Fibroblast of pulmonary artery (primary cell): ENCODE measurements at regions not wholly inside any gene's neighbourhood (a gene's known extent, or its start where the extent isn't known, plus 50 kb on each side); places are given as distances from the start of the nearest gene placed in this dataset.
A peak's percentile ranks its signal among the peaks of the same experiment; 100 is the strongest.

ENCODE experiments used
- DNase-seq: peaks from one replicate; pipeline ENCODE4 v3.0.0-alpha.2; 2010; ENCODE audit warnings: low read depth
- H3K4me3 ChIP-seq: replicated peaks from 2 replicates; pipeline ENCODE4 v1.5.1; 2011; ENCODE audit warnings: low read depth, mild to moderate bottlenecking, control low read depth, low read length, moderate library complexity
- TF ChIP-seq, protein P1 (sequence below): IDR thresholded peaks from 2 replicates; pipeline ENCODE4 v1.5.1; 2011; ENCODE audit warnings: mild to moderate bottlenecking, control low read depth, low read length, inconsistent platforms; ENCODE audit errors: missing control alignments

DNA sequence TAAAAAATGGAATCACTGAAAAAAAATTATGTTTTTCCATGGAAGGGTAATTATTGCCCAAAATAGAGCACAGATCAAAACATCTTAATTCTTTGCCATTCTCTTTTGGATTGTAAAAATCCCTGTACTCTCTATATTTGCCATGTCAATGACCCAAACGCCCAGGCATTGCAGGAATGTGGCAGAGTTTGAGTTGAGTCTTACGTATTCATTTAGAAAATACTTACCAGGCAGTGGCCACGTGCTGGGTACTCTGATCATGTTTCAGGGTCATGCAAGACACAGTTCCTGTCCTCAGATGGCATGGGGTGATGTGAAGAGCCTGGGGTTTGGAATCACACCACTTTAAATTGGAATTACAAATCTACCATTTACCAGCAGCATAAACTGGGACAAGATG lies 267.7 kb downstream of the ABCC12 start:
- TF ChIP-seq, protein P1, sequence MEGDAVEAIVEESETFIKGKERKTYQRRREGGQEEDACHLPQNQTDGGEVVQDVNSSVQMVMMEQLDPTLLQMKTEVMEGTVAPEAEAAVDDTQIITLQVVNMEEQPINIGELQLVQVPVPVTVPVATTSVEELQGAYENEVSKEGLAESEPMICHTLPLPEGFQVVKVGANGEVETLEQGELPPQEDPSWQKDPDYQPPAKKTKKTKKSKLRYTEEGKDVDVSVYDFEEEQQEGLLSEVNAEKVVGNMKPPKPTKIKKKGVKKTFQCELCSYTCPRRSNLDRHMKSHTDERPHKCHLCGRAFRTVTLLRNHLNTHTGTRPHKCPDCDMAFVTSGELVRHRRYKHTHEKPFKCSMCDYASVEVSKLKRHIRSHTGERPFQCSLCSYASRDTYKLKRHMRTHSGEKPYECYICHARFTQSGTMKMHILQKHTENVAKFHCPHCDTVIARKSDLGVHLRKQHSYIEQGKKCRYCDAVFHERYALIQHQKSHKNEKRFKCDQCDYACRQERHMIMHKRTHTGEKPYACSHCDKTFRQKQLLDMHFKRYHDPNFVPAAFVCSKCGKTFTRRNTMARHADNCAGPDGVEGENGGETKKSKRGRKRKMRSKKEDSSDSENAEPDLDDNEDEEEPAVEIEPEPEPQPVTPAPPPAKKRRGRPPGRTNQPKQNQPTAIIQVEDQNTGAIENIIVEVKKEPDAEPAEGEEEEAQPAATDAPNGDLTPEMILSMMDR = no peak
- DNase-seq = peak; percentile 44
- H3K4me3 ChIP-seq = no peak overlapping the region

DNA sequence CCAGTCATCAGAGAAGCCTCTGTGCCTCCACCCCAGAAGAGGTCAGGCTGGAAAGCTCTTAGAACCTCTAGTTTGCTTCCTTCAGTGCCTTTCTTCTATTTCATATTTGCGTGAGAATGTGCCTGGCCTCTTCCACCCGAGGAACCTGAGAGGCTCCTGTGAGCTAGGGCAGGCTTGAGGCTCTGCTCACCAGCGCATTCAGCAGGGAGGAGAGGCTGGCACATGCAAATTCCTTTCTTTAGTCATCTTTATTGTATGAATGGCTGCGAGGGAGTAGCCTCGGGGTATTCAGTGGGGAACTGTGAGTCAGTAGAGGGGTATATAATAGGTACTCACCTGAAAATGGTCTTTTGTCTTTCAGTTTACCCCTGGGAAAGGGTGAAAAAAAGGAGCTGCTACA lies 268.3 kb downstream of the ABCC12 start:
- TF ChIP-seq, protein P1 = no peak
- DNase-seq = peak; percentile 35
- no peak overlapping the region for H3K4me3 ChIP-seq

DNA sequence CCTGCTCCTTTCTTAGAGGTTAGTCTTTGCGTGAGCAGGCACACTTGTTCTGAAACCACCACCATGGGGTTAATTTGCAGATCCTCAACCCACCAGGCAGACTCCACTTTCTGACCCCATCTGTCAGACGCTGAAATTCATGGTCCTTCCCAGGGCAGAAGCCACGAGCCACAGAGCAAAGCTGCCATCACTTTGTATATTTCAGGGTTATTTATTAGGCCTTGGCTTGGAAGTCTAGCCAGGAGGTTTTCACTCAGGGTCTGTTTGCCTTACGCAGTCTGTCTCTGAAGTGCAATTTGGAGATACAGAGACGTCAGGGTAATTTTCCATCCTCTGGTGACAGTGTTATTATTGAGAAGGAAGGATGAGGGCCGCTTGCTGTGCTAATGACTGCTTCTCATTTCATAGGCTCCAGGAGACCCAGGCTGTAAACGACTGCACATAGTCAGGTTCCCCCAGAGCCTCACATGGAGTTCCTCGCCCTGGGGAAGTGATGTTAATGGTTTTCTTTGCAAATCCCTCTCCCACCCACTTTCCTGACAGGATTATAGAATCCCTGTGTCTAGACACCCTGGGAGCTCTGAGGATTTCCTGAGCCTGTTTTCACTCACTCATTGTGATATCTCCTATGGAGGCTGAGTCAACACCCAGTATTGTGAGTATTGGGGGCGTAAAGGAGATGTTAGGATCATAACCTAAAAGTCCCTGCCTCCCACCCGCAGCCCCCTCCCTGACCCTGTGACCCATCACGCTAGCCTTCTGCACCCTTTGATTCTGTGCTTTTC lies 269.0 kb downstream of the ABCC12 start:
- TF ChIP-seq, protein P1 = no peak
- DNase-seq = no peak

DNA sequence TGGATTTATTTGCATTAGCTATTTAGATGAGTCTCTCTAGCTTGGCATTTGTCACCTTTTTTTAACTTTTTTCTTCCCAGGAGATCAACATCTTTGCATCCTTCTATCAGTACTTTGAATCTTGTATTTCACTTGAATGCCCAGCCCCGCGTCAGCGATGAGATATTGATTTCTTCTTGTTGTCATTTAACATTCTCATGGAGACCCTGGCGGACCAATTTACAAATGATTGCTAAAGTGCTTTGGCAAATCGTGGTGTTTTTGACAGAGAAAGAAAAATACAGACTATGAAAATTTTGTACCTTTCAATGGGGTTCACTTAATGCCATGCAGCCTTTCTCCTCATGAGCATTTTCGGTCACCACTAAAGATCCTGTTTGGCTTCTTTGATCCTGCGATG lies 269.7 kb downstream of the ABCC12 start:
- TF ChIP-seq, protein P1 = no peak
- DNase-seq = no peak
- no peak overlapping the region for H3K4me3 ChIP-seq

More for the DNA sequence above, 269.0 kb downstream of the ABCC12 start:
- no peak overlapping the region for H3K4me3 ChIP-seq

DNA sequence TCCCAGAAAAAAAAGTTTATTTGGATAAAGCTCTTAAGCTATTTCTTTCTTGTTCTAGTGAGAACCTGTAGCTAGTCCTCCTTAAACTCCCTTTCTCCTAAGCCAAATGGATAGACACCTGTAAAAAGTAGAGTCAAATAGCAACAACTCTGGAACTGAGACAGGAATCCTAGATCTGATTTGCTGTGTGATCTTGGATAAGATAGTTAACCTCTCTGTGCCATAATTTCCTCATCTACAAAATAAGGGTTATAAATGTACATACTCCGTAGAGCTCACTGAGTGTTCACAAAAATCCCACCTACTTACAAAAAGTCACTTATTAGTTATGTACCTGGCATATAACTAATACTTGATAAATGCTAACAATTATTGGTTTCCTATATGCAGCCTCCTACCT lies 270.3 kb downstream of the ABCC12 start:
- no peak for DNase-seq
- TF ChIP-seq, protein P1 = no peak

DNA sequence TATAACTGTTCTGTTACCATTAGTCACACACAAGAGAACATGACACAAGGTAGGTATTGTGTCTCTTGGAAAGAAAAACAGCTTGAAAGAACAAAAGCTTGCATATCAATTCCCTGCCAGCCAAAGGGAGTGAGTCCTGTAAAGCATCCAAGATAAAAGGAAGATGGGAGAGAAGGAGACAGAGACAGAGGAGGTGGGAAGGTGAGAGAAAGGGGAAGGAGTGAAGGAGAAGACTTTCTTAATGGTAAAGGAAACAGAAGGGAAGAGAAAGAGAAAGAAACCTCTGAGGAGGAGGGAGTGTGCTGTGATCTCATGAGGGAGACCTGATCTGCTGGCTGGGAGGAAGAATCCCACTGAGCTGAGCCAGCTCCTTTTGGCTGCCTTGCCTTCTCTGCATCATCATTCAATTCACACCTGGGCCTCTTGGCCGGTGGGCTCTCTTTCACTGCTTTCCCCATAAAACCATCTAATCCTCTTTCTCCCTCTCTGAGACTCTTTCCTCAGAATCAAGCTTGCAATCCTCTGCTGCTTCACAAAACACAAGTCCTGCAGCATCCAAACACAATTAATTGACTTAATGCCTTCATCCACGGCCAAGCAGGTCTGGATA lies 271.6 kb downstream of the ABCC12 start:
- TF ChIP-seq, protein P1 = no peak

More for the DNA sequence above, 270.3 kb downstream of the ABCC12 start:
- no peak overlapping the region for H3K4me3 ChIP-seq

DNA sequence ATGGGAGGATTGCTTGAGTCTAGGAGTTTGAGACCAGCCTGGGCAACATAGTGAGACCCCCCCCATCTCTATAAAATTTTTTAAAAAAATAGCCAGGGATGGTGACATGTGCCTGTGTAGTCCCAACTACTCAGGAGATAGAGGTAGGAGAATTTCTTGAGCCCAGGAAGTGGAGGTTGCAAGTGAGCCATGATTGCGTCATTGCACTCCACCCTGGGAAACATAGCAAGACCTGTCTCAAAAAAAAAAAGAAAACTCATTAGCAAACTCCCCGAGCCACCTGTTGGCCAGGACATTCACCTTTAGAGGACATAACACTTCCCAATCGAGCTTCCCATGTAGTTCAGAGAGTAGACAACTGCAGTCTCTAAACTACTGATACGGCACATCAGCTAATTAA lies 274.2 kb downstream of the ABCC12 start:
- H3K4me3 ChIP-seq = no peak overlapping the region
- TF ChIP-seq, protein P1 = no peak
- no peak for DNase-seq

More for the DNA sequence above, 271.6 kb downstream of the ABCC12 start:
- H3K4me3 ChIP-seq = no peak overlapping the region
- DNase-seq = no peak
